Stimulated activated CD8-positive, alpha-beta memory T cell treated with anti-CD3 and anti-CD28 coated beads, Interleukin-15, amount 100 ng/mL, for 4 hours (primary cell): ENCODE measurements at regions not wholly inside any gene's neighbourhood (a gene's known extent, or its start where the extent isn't known, plus 50 kb on each side); places are given as distances from the start of the nearest gene placed in this dataset.

ENCODE experiments used
- DNase-seq, 2 donors: peaks; one replicate each; pipeline ENCODE4 v3.0.0-alpha.2; 2020; ENCODE audit warnings: low read depth in 2 of 2

DNA sequence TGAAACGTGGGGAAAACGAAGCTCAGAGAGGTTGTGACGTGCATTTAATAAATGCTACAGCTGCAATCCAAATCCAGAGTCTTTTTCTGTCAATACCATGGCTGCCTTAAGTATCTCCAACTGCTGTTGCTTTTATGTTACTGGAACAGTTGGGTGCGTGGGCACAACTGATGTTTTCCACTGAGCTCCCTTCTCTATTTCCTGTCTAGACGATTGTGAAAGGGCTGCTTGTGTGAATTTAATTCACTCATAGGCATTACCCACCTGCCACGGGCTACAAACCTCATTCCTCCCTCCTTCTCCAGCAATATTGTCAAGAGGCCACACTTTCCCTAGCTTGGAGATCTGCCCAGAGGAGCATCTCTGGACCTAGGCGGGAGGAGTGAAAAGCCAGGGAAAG is 526.0 kb downstream of the MID1IP1 start:
- DNase-seq: peak in 1 of 2 donors; percentile 31

DNA sequence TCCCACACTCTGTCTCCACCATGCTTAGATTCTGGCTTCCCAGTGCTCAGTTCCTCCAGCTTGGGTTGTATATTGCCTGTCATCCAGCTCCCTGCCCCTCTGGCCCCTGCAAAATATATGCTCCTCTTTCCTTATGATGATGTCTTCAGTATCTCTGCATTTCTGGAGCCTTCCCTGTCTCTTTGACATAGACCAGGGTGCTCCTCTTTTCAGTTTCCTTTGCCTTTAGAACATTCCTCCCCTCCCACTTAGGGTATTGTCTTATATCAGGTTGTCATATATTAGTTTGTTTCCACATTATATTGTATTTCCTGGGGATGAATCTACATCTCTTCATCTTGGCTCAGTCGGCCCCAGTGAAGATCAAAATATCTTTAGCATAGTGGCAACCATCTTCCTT is 526.4 kb downstream of the MID1IP1 start:
- DNase-seq: no peak

DNA sequence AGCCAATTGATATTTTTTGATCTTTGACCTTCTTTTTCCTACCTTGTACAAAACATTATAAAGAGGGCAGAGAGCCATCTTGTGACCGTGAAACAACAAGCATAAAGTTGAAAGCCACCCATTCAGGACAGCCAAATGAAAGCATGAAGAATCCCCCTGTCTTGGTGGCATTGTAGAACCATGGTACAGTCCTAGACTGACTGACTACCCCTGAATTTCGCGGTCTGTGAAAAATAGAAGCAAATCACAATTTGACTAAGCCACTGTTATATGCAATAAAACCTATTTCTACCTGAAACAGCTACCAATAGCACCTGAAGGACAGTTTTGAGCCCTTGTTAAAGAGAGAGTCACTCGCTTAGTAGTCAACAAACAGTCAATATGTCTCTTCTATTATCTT is 527.4 kb downstream of the MID1IP1 start:
- DNase-seq: no peak

DNA sequence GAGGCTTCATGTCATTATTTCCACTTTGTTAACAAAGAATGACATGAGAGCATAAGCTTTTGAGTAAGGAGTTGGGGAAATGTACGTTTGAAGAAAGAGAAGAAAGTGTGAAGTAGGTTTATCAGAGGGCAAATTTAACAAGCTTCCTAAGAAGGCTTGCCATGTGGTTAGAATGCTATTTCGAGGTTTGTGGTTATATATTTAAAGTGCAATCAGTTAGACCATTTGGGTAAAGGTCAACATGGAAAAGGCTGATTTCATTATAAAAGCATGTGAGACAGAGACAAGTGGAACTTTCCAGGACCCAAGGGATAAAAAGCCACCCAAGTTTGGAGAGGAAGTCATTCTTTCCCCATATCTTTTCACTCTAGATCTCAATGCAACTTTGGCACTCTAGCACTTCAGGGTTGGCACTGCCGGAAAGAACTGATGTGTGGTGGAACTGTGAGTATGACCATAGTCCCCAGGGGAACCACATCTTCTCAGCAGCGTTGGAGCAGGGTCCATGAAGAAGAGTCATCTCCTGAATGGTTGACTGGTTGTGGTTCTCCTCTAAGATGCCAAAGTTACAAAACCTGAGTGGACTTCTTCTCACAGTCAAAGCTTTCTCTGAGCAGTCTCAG is 529.9 kb downstream of the MID1IP1 start:
- DNase-seq: no peak

DNA sequence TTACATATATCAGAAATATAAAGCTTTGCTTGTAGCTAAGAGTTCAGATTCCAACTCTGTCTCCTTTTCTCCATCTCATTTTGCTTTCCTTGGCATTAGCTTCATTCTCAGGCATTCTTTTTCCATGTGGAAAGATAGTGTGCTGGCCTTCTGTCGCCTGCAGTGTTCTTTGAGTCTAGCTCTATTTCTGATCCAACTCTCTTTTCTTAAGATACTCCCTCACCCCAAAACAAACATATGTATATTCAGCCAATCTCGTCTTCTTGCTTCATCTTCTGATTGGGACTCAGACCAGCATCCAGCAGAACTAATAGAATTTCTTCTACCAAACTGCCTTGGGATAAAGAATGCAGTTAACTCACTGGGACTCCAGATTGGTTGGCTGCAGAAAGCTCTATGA is 532.2 kb downstream of the MID1IP1 start:
- no peak for DNase-seq

DNA sequence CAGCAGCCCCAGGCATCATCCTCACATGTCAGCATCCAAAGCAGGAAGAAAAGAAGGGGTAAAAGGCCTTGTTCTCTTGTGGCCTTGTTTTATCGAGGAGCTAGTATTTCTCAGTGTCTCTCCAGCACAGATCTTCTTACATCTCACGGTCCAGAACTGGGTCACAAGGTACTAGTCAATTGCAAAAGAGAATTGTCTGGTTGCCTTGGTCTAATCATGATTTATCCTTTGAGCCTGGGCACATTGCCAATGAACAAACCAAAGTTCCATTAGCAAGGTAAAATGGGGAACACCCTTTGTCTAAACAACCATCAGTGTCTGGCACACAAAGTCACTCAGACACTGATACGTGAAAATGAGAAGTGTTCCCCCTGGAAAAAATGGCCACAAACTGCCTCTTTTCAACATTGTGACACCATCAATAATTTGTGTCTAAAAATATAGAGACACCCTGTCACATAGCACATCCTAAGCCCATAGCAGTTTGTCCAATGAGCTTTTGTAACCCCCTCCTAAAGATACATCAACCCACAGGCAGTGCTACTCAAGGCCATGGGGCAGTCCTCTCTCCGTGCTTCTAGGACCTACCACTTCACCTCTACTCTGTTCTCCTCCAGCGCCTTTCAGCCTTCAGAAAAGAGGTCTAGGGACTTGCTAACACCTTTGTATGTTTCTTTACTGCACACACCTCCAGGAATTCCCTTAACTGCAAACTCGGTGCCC is 534.4 kb downstream of the MID1IP1 start:
- no peak for DNase-seq

DNA sequence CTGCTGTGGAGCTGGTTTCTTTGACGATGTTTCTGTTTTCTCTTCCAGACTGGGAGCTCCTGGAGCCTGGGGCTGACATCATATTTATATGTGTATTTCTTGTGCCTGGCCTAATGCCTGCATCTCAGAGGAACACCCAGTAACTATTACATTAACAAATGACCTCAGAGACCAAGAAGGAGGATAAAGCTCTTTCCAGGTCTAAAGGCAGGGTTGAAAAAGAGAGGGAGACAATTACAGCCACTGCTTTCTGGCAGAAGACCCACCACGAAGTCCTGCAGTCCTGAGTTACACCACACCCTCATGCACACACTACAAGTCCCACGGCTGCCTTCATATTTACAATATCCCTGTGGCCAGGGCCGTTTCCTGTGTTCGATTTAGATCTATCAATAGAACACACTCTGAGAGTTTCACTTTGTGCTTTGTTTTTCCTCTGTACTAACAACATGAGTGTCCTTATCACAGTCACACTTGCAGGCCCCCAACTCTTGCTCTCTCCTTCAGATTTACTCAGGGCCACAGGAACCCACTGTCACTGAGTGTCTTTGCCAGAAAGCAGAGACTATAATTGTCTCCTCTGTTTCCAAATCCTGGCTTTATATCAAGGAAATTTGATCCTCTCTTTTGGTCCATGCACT is 535.5 kb downstream of the MID1IP1 start:
- DNase-seq: no peak

DNA sequence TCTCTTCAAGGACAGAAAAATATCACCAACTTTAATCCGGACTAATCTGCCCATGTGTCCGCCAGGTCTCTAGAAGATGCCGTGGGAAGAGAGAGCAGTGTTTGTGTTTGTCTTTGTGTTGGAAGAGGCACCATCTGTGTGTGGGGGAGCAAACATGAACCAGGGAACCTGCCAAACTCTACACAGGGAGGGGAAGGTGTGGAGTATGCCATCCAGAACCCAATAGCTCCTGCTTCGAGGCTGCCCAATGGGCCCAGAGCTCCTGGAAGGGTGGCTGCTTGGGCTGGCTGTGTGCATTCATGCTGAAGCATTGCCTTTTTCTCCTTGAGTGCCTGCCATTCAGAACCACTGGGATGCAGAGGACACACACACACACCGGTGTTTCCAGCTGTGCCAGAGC is 536.2 kb downstream of the MID1IP1 start:
- no peak for DNase-seq

DNA sequence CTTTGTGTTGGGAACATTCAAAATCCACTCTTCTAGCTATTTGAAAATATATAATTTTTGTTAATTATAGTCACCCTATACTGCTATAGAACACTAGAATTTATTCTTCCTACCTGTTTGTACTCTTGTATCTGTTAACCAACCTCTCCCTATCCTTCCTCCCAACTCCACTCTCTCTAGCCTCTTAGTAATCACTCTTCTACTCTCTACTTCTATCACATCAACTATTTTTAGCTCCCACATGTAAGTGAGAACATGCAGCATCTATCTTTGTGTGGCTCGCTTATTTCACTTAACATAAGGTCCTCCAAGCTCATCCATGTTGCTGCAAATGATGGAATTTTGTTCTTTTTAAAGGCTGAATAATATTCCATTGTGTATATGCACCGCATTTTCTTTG is 537.3 kb downstream of the MID1IP1 start:
- no peak for DNase-seq

DNA sequence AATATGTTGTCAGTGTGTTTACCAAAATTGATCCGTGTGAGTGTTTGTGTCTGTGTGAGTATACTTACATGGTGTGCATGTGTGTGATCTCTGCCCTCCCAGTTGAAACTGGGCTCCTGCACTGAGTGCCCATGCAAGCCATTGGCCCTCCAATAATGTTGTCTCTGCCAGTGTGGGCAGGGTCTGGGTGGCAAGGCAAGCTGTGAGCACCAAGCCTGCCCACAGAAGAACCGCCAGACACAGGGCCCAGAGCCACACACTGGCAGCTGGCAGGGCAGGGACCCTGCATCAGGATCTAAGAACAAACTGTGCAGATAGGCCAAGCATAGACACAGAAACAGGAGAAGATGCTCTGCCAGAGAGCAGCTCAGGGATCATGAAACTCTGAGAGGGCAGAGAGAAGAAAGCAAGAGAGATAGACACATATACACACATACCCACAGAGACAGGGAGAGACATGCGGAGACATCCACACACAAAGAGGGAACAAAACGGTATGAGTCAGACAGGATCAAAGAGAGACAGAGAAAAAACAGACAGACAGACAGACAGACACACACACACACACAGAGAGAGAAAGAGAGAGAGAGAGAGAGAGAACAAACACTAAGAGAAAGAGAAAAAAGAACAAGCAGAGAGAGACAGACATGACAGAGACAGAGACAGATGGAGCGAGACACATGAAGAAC is 555.0 kb downstream of the MID1IP1 start:
- DNase-seq: no peak

DNA sequence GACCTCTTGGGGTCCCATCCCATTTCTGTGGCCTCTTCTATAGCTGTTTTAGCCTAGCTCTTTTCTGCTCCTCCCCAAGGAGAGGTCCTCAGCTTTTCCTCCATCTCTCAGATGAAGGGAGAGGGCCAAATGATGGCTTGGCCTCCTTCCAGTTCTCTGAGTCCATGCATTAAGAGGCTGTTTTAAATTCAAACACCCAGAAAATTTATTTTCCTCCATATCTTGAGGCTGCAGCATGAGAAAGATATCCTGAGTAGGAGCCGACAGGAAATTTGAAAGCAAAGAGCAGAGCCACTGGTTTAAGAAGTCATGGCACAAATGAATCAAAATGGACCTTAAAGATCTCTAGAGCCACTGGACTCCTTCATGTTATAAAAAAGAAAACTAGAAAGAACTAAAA is 558.8 kb downstream of the MID1IP1 start:
- no peak for DNase-seq

DNA sequence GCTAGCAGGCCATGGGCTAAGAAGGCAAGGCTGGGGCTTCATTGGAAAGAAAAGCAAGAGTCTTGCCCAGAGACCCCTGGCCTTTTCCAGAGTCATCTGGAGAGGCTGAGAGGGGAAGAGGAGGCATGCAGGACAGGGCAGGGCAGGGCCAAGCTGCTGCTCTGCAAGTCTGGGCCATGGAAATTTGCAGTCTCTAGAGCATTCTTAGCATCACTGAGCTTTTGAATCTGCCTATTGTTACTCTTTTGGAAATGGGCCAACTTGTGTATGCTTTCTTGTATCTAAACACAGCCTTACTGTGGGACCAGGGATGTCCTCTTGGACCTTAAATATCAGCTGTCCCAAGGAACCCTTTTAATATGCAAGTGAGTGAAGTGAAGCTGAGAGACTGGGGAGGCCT is 560.5 kb downstream of the MID1IP1 start:
- DNase-seq: no peak

DNA sequence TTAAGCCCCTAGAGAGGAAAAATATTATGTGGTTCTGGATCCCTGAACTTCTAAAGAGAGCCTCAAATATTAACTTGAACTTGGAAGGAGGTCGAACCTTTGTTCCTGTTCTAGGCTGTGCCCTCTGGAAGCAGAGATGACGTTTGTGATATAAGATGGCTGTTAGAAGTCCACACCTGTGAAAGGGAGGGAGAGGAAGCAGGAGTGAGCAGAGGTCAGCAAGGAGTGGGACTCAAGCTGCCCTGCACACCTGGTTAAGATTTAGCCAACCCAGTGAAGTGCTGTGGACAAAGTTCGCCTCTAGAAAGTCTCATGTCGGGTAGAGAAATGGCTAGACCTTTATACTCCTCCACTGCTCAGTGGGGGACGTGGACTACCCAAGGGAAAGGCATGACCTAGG is 566.2 kb downstream of the MID1IP1 start:
- DNase-seq: no peak

DNA sequence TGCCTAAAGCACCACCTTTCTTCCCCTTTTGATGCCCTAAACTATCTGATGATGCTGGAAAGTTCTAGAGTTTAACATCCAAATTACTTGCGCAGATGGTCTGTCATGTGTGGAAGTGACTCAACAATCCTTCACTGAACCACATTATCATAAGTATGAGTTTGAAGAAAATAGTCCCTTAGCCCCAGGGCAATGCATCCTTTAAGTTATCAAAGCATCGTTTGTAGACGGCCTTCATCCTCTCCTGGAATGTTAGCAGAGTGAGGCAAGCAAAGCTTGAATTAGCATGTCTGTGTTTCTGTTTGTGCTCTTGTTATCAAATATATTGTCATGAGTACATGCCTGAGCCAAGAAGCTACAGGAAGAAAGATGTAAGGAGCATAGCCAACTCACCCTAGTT is 570.9 kb downstream of the MID1IP1 start:
- DNase-seq: no peak

DNA sequence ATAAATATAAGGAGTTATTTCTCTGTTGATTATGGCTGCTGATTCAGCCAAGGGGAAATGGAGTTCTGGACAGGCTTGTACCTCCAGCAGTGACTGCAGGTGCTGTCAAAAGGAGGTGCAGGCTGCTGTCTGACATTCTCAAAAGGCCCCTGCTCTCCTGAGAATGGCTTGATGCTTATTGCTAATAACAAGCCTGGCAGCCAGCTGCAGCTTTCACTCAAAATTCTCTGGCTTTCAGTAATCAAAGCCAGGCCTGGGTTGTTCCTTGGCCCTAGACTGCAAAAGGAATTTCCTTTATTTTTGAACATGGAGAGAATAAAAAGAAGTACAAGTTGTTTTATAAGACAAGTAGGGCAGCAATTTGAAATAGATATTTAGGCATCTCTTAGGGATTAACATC is 575.9 kb downstream of the MID1IP1 start:
- DNase-seq: no peak

DNA sequence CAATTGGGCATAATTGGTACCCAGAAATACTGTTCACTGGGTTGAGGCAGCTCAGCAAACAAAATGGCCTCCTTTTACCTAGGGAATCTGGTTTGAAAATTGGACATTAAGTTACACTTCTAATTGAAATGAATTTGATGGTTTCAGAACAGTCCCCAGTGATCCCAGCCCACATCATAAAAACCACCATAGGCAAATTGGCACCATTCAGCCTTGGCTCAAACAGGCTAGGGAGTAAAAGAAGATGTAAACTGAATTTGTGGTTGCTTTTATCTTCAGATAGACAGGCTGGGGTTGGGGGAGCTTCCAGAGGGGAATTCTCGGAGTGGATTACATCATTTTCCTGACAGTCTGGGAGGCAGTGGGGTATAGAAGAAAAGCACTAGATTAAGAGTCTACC is 576.5 kb downstream of the MID1IP1 start:
- no peak for DNase-seq

DNA sequence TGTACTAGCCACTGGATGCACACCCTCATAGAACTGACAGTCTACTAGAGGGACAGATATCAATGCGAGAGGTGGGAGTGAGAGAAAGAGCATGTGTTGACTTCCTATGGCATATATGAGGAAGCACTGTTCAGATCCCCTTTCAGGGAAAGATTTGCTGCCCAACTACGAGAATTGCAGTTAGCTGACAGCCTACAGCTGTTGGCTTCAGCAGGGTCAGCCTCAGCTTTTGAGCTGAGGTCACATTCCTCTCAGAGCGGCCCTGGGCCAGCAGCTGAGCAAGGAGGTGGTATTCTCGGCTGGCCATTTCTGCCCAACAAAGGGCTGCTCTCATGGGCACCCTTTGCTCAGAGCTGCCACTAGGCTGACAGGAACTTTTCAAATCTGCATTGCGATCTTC is 580.2 kb downstream of the MID1IP1 start:
- no peak for DNase-seq

DNA sequence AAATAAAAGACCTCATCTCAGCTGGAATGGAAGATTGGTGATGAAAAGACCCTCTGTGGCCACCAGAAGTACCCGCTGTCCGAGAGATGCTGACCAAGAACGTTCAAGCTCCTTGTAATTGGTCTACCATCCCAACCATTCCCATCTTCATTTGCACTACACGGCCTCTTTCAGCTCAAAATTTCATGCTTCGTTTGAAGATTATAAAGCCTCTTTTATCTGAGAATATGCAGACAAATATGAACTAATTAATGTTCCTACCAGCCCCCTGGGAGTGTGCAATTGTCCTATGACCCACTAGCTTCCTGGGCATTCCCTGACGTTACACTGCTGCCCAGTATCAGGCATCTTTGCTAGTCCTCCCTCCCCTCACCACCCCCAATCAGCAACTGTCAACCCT is 583.7 kb downstream of the MID1IP1 start:
- DNase-seq: no peak

DNA sequence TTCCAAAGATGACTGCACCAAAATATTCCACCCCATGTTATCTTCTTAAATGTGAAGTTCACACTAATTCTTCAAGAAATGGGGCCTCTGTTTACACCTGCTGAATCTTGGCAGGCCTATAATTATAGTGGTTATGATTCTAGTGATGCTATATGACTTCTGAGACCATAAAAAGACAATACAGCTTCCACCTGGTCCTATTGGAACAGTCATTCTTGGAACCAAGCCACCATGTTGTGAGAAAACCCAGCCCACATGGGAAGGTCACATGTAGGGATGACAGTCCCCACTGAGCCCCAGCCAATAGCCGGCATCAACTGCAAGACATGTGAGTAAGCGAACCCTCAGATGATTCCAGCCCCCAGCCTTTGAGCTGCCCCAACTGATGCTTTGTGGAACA is 587.5 kb downstream of the MID1IP1 start:
- no peak for DNase-seq

DNA sequence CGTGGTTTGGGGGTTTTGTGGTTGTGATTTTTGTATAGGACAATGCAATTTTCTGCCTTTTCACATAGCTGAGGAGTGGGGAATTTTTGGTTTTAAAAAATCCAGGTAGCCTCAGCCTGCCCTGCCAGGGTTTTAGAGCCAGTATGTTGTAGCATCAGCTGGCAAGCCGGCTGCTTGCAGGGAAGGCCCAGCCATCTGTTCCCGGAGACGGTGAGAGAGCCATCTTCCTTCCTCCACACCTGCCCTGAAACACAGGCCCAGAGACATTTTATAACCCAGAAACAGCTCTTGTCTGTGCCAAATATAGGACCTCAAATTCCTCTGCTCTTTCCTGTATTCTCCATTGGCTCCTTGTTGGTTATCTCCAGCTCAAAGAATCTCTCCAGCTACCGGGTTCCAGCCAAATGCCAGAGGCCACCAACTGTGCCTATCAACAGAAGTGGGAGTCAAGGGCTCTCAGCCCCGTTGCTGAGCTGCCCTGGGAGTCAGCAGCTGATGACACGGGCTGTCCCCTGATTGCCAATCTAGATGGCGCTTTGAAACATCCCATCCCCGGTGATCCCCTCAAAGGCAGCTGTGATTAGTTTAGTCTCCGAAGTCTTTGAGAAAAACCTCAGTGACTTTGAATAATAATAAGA is 595.2 kb downstream of the MID1IP1 start:
- DNase-seq: no peak

DNA sequence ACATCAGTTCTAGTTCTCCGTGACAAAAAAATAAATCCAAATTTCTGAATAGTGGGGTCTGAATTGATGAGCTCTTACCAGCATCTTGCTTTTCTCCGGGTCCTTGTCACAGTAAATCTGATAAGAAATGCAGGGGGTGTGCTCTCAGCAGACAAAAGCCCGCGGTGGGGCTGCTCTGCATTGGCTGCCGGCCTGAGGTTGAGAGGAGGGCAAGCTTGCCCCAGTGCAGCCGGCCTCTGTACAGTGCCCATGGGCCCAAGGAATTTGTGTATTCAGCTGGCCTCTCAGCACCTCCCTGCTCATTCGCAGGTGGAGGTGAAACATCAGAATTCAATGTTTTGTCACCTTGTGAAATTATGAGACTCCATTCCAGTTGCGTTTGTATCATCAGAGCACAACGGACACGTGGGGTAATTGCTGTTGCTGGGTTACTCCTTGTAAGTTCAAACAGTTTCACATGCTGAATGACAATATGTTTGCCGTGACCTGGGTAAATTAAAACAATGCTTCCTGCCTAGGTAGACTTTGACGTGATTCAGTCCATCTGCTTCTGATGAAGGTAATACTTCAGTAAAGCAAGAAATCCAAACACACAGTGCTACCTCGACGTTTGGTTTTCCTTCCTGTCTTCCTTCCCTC is 596.4 kb downstream of the MID1IP1 start:
- no peak for DNase-seq
